ENCODE measurements at regions not wholly inside any gene's neighbourhood (a gene's known extent, or its start where the extent isn't known, plus 50 kb on each side); places are given as distances from the start of the nearest gene placed in this dataset.

DNA sequence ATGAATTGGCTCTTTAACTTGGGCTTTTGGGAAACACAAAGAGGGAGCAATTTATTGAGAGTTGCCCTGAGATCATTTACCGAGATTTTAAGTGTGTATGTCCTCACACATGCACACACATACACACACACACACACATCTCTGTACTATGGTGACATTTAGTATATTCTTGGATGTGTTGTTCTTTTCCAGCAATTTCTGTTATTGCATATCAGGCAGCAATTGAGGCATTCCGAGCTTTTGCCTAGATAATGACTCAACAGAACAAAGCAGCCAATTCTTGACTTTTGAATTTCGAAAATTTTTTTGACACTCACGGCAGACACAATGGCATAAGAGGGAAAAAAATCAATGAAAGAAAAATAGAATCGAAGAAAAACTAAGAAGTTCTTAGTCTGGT lies 248.5 kb downstream of the DUSP6 start:
- H3K4me1 Mint-ChIP-seq (ENCODE audit: low read depth, unreplicated experiment) = peaks cover 7% of the 10 kb centered on the region
- Histone ChIP-seq H3K4me3 (ENCODE audit: low read depth, low read length) (no peak overlapping the region), H3K4me1 (no peaks in the 10 kb centered on the region), H3K27me3 (replicated peaks; ENCODE audit: control insufficient read depth, insufficient read depth, low read length) (no peaks in the 10 kb centered on the region), H3K36me3 (ENCODE audit: control insufficient read depth, insufficient read depth, low read length) (no peaks in the 10 kb centered on the region), H3K9me3 (no peaks in the 10 kb centered on the region)
- no peaks in the 10 kb centered on the region for H3K36me3 Mint-ChIP-seq (ENCODE audit: insufficient read depth, unreplicated experiment)
- ChIA-PET CTCF (no interaction called here), POLR2A (no interaction called here)
- no peak overlapping the region for H3K27ac Mint-ChIP-seq (ENCODE audit: unreplicated experiment)
- no peak for DNase-seq
- TF ChIP-seq, protein P1, sequence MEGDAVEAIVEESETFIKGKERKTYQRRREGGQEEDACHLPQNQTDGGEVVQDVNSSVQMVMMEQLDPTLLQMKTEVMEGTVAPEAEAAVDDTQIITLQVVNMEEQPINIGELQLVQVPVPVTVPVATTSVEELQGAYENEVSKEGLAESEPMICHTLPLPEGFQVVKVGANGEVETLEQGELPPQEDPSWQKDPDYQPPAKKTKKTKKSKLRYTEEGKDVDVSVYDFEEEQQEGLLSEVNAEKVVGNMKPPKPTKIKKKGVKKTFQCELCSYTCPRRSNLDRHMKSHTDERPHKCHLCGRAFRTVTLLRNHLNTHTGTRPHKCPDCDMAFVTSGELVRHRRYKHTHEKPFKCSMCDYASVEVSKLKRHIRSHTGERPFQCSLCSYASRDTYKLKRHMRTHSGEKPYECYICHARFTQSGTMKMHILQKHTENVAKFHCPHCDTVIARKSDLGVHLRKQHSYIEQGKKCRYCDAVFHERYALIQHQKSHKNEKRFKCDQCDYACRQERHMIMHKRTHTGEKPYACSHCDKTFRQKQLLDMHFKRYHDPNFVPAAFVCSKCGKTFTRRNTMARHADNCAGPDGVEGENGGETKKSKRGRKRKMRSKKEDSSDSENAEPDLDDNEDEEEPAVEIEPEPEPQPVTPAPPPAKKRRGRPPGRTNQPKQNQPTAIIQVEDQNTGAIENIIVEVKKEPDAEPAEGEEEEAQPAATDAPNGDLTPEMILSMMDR (IDR thresholded peaks at IDR 0.05; ENCODE audit: insufficient read depth in 1 of 2, low read depth in 1 of 2, low read length in 1 of 2, severe bottlenecking in 1 of 2, unreplicated experiment in 1 of 2) = no peak
- no peaks in the 10 kb centered on the region for H3K9me3 Mint-ChIP-seq (ENCODE audit: unreplicated experiment)
- intact Hi-C loops (cut with micrococcal nuclease; ENCODE audit: unreplicated experiment) = no loop called here
- no peak overlapping the region for H3K4me3 Mint-ChIP-seq (ENCODE audit: unreplicated experiment)
- BruUV-seq (replicated peaks) = no TSS peak
- H3K27me3 Mint-ChIP-seq (ENCODE audit: insufficient read depth, unreplicated experiment) = no peaks in the 10 kb centered on the region

DNA sequence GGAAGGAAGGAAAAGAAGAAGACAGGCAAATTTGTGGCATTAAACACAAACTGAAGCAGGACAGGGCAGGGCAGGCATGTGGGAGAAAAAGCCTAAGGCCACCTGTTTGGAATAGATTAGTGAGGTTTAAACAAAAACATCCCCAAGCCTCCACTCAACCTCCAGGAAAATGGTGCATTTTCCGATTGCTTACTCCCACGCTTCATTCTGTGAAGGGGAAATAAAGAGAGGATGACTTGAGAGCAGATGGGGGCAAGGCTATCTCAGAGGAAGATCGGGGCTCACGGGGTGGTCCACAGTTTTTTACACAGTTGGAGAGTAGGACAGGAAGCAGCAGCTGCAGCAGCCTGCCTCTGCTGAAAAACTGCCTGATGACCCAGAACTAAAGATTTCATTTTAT lies 250.9 kb downstream of the DUSP6 start:
- no TSS peak for BruUV-seq (replicated peaks)
- CTCF ChIA-PET = no interaction called here
- TF ChIP-seq, protein P1 (IDR thresholded peaks at IDR 0.05; ENCODE audit: insufficient read depth in 1 of 2, low read depth in 1 of 2, low read length in 1 of 2, severe bottlenecking in 1 of 2, unreplicated experiment in 1 of 2) = no peak
- peaks cover 7% of the 10 kb centered on the region for H3K4me1 Mint-ChIP-seq (ENCODE audit: low read depth, unreplicated experiment)
- H3K27me3 ChIP-seq (replicated peaks; ENCODE audit: control insufficient read depth, insufficient read depth, low read length) = no peaks in the 10 kb centered on the region
- H3K4me3 ChIP-seq (ENCODE audit: low read depth, low read length) = no peak overlapping the region
- POLR2A ChIA-PET = no interaction called here
- H3K4me1 ChIP-seq = no peaks in the 10 kb centered on the region
- H3K36me3 ChIP-seq (ENCODE audit: control insufficient read depth, insufficient read depth, low read length) = no peaks in the 10 kb centered on the region
- H3K27me3 Mint-ChIP-seq (ENCODE audit: insufficient read depth, unreplicated experiment) = no peaks in the 10 kb centered on the region
- H3K4me3 Mint-ChIP-seq (ENCODE audit: unreplicated experiment) = no peak overlapping the region
- H3K9me3 ChIP-seq = no peaks in the 10 kb centered on the region
- no peak for DNase-seq
- intact Hi-C loops (cut with micrococcal nuclease; ENCODE audit: unreplicated experiment) = no loop called here
- no peaks in the 10 kb centered on the region for H3K9me3 Mint-ChIP-seq (ENCODE audit: unreplicated experiment)
- H3K27ac Mint-ChIP-seq (ENCODE audit: unreplicated experiment) = no peak overlapping the region
- H3K36me3 Mint-ChIP-seq (ENCODE audit: insufficient read depth, unreplicated experiment) = no peaks in the 10 kb centered on the region

DNA sequence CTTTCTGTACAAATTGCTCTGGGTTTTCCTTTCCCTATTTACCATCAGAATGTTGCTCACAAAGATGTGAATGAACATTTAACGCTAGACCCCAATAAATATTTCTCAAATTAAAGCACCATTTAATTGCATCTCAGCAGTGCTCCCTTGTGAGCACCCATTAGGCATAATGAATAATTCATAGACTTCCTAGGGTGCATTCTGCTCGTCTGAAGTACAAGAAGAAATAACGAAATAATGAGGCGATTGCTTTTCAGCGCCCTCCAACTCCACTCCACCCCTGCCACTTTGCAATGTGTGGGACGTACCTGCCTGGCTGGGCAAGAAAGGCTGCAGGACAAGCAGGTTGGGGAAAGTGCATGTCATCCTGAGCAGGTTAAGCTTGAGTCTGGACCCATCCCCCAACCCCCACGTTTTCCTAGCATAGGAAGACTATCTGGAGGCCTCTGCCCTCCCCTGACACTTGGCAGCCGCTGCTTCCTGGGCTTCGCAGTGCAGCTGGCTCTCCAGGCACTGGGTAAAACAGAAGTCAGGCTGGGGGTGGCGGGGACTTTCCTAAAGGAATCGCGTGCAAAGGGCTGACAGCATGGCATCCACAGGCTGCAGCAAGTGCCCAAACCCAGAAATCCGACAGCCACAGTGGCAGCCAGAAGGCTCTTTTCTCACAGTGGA lies 253.7 kb downstream of the DUSP6 start:
- intact Hi-C loops (cut with micrococcal nuclease; ENCODE audit: unreplicated experiment) = no loop called here

More for the DNA sequence above, 253.7 kb downstream of the DUSP6 start:
- Mint-ChIP-seq H3K27me3 (ENCODE audit: insufficient read depth, unreplicated experiment) (no peaks in the 10 kb centered on the region), H3K9me3 (ENCODE audit: unreplicated experiment) (peaks cover under 1% of the 10 kb centered on the region), H3K4me1 (ENCODE audit: low read depth, unreplicated experiment) (peaks cover 7% of the 10 kb centered on the region), H3K27ac (ENCODE audit: unreplicated experiment) (no peak overlapping the region), H3K36me3 (ENCODE audit: insufficient read depth, unreplicated experiment) (no peaks in the 10 kb centered on the region), H3K4me3 (ENCODE audit: unreplicated experiment) (no peak overlapping the region)
- Histone ChIP-seq H3K27me3 (replicated peaks; ENCODE audit: control insufficient read depth, insufficient read depth, low read length) (no peaks in the 10 kb centered on the region), H3K36me3 (ENCODE audit: control insufficient read depth, insufficient read depth, low read length) (no peaks in the 10 kb centered on the region), H3K4me3 (ENCODE audit: low read depth, low read length) (no peak overlapping the region), H3K4me1 (no peaks in the 10 kb centered on the region), H3K9me3 (no peaks in the 10 kb centered on the region)
- BruUV-seq (replicated peaks) = no TSS peak
- POLR2A ChIA-PET = no interaction called here
- TF ChIP-seq, protein P1 (IDR thresholded peaks at IDR 0.05; ENCODE audit: insufficient read depth in 1 of 2, low read depth in 1 of 2, low read length in 1 of 2, severe bottlenecking in 1 of 2, unreplicated experiment in 1 of 2) = no peak
- DNase-seq = no peak
- CTCF ChIA-PET = no interaction called here

Data from Caco-2 (cell line).